MM.1S (cell line): ENCODE measurements at regions not wholly inside any gene's neighbourhood (a gene's known extent, or its start where the extent isn't known, plus 50 kb on each side); places are given as distances from the start of the nearest gene placed in this dataset.

Experiments used
- DNase-seq: peaks from one replicate; pipeline ENCODE4 v3.0.0-alpha.2; 2015
- H2AFZ ChIP-seq: fragments of 300-600 bp; sonication (generic); 2 replicates; pipeline ENCODE4 v1.6.0; 2016; ENCODE audit warnings: antibody characterized with exemption, low read length
- H3F3A ChIP-seq: fragments of 300-600 bp; sonication (generic); 2 replicates; pipeline ENCODE4 v1.6.1; 2016; ENCODE audit warnings: mild to moderate bottlenecking, antibody characterized with exemption, low read length, moderate library complexity, mixed read lengths; ENCODE audit not compliant: insufficient read depth
- H3K27ac ChIP-seq: fragments of 300-600 bp; sonication (generic); 2 replicates; pipeline ENCODE4 v1.5.1; 2016; ENCODE audit warnings: mild to moderate bottlenecking, low read length
- H3K27me3 ChIP-seq: fragments of 300-600 bp; sonication (generic); replicated peaks from 2 replicates; pipeline ENCODE4 v1.6.0; 2016; ENCODE audit warnings: low read length; ENCODE audit not compliant: insufficient read depth
- H3K36me3 ChIP-seq: fragments of 300-600 bp; sonication (generic); replicated peaks from 2 replicates; pipeline ENCODE4 v1.6.1; 2016; ENCODE audit warnings: mild to moderate bottlenecking, low read length, mixed read lengths; ENCODE audit not compliant: insufficient read depth
- H3K4me1 ChIP-seq: fragments of 300-600 bp; sonication (generic); 2 replicates; pipeline ENCODE4 v1.6.1; 2016; ENCODE audit warnings: low read length, mixed read lengths
- H3K4me2 ChIP-seq: fragments of 300-600 bp; sonication (generic); 2 replicates; pipeline ENCODE4 v1.6.0; 2016; ENCODE audit warnings: low read depth, low read length
- H3K4me3 ChIP-seq: fragments of 300-600 bp; sonication (generic); 2 replicates; pipeline ENCODE4 v1.5.1; 2016; ENCODE audit warnings: low read length, mixed read lengths
- H3K79me2 ChIP-seq: fragments of 300-600 bp; sonication (generic); 2 replicates; pipeline ENCODE4 v1.6.1; 2016; ENCODE audit warnings: mixed run types, low read length, mixed read lengths
- H3K9ac ChIP-seq: fragments of 300-600 bp; sonication (generic); 2 replicates; pipeline ENCODE4 v1.6.1; 2016; ENCODE audit warnings: low read length, mixed read lengths
- H3K9me2 ChIP-seq: fragments of 300-600 bp; sonication (generic); replicated peaks from 2 replicates; pipeline ENCODE4 v1.6.1; 2016; ENCODE audit warnings: mild to moderate bottlenecking, low read length, mixed read lengths; ENCODE audit not compliant: insufficient read depth
- H3K9me3 ChIP-seq: fragments of 300-600 bp; sonication (generic); replicated peaks from 2 replicates; pipeline ENCODE4 v1.6.1; 2016; ENCODE audit warnings: mild to moderate bottlenecking, low read length, mixed read lengths; ENCODE audit not compliant: insufficient read depth
- H4K20me1 ChIP-seq: fragments of 300-600 bp; sonication (generic); 2 replicates; pipeline ENCODE4 v1.6.1; 2016; ENCODE audit warnings: mild to moderate bottlenecking, low read length, moderate library complexity, mixed read lengths; ENCODE audit not compliant: insufficient read depth
- CTCF ChIP-seq: fragments of 300-600 bp; sonication (generic); IDR thresholded peaks from 2 replicates; pipeline ENCODE4 v1.5.1; 2016; ENCODE audit warnings: antibody characterized with exemption, low read length, mixed read lengths
- EZH2 ChIP-seq: fragments of 300-600 bp; sonication (generic); optimal IDR thresholded peaks from 2 replicates; pipeline ENCODE3; 2017; ENCODE audit warnings: low read depth, mild to moderate bottlenecking, antibody characterized with exemption, low read length, mixed read lengths
- EZH2phosphoT487 ChIP-seq: fragments of 300-600 bp; sonication (generic); IDR thresholded peaks from 2 replicates; pipeline ENCODE4 v1.6.1; 2018; ENCODE audit warnings: antibody characterized with exemption, low read length

DNA sequence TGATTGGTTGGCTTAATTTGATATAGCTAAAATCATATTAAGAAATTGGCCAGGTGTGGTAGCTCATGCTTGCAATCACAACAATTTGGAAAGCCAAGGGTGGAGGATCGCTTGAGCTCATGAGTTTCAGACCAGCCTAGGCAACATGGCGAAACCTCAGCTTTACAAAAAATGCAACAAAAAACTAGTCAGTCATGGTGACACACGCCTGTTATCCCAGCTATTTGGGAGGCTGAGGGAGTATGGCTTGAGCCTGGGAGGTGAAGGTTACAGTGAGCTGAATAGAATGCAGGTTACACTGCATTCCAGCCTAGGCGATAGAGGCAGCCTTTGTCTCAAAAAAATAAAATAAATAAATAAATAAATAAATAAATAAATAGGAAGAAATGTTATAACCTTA is 1579.6 kb upstream of the SLC10A2 start:
- Histone ChIP-seq H2AFZ (no peak overlapping the region), H3K27me3 (no peaks in the 10 kb centered on the region), H3K4me2 (no peak overlapping the region), H3K4me1 (no peaks in the 10 kb centered on the region), H3K36me3 (no peaks in the 10 kb centered on the region), H3K4me3 (no peak overlapping the region), H3F3A (no peaks in the 10 kb centered on the region), H3K79me2 (no peaks in the 10 kb centered on the region), H4K20me1 (no peaks in the 10 kb centered on the region), H3K9me2 (no peaks in the 10 kb centered on the region), H3K9me3 (no peaks in the 10 kb centered on the region), H3K27ac (no peak overlapping the region), H3K9ac (no peak overlapping the region)
- TF ChIP-seq EZH2 (no peak), EZH2phosphoT487 (no peak), CTCF (no peak)
- no peak for DNase-seq

GRCh38 chr13:104641309-104641708 is 1575.1 kb upstream of the SLC10A2 start:
- no peaks in the 10 kb centered on the region for H4K20me1 ChIP-seq

DNA sequence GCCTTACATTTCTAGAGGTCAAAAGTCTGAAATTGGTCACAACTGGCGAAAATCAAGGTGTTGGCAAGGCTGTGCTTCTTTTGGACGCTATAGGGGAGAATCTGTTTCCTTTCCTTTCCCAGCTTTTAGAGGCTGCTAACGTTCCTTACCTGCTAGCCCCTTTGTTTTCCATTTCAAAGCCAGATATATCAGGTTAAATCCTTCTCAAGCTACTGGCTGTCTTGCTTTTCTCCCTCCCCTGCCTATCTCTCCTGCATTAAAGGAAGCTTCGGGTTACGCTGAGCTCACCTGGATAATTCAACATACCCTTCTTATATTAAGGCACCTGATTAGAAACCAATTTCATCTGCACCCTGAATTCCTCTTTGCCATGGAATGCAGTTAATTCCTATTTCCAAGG is 1569.7 kb upstream of the SLC10A2 start:
- Histone ChIP-seq H3K4me2 (no peak overlapping the region), H3K36me3 (no peaks in the 10 kb centered on the region), H3K4me1 (no peaks in the 10 kb centered on the region), H3K9ac (no peak overlapping the region), H3K27ac (no peak overlapping the region), H3F3A (no peaks in the 10 kb centered on the region), H3K4me3 (no peak overlapping the region), H3K79me2 (no peaks in the 10 kb centered on the region), H3K27me3 (no peaks in the 10 kb centered on the region), H4K20me1 (no peaks in the 10 kb centered on the region), H3K9me2 (no peaks in the 10 kb centered on the region), H2AFZ (no peak overlapping the region), H3K9me3 (no peaks in the 10 kb centered on the region)
- DNase-seq, result no peak
- TF ChIP-seq EZH2 (no peak), CTCF (no peak), EZH2phosphoT487 (no peak)

More at GRCh38 chr13:104641309-104641708, 1575.1 kb upstream of the SLC10A2 start:
- DNase-seq, result no peak
- H3F3A ChIP-seq, result no peaks in the 10 kb centered on the region
- TF ChIP-seq EZH2 (no peak), EZH2phosphoT487 (no peak)
- H2AFZ ChIP-seq, result no peak overlapping the region
- no peak overlapping the region for H3K9ac ChIP-seq
- no peaks in the 10 kb centered on the region for H3K9me2 ChIP-seq
- H3K36me3 ChIP-seq, result no peaks in the 10 kb centered on the region
- H3K27ac ChIP-seq, result no peak overlapping the region
- no peaks in the 10 kb centered on the region for H3K4me1 ChIP-seq
- no peaks in the 10 kb centered on the region for H3K9me3 ChIP-seq
- H3K79me2 ChIP-seq, result no peaks in the 10 kb centered on the region
- no peak overlapping the region for H3K4me3 ChIP-seq
- no peak overlapping the region for H3K4me2 ChIP-seq
- no peaks in the 10 kb centered on the region for H3K27me3 ChIP-seq

- Histone ChIP-seq H3F3A (no peaks in the 10 kb centered on the region), H3K36me3 (no peaks in the 10 kb centered on the region), H3K9ac (no peak overlapping the region), H3K4me2 (no peak overlapping the region), H3K4me3 (no peak overlapping the region), H4K20me1 (no peaks in the 10 kb centered on the region), H3K79me2 (no peaks in the 10 kb centered on the region), H3K9me3 (no peaks in the 10 kb centered on the region), H3K27ac (no peak overlapping the region), H3K27me3 (no peaks in the 10 kb centered on the region), H3K9me2 (no peaks in the 10 kb centered on the region), H2AFZ (no peak overlapping the region), H3K4me1 (no peaks in the 10 kb centered on the region)
- TF ChIP-seq EZH2phosphoT487 (no peak), CTCF (no peak), EZH2 (no peak)
- no peak for DNase-seq
Observed at GRCh38 chr13:104634016-104634415, 1567.8 kb upstream of the SLC10A2 start.
